GM19397 (cell line): ENCODE measurements at regions not wholly inside any gene's neighbourhood (a gene's known extent, or its start where the extent isn't known, plus 50 kb on each side); places are given as distances from the start of the nearest gene placed in this dataset.

Experiments used
- ATAC-seq: cut with Tn5 transposase; IDR thresholded peaks from one replicate; pipeline ENCODE4 v1.9.1; 2021; ENCODE audit warnings: mild to moderate bottlenecking, moderate library complexity; ENCODE audit not compliant: unreplicated experiment

DNA sequence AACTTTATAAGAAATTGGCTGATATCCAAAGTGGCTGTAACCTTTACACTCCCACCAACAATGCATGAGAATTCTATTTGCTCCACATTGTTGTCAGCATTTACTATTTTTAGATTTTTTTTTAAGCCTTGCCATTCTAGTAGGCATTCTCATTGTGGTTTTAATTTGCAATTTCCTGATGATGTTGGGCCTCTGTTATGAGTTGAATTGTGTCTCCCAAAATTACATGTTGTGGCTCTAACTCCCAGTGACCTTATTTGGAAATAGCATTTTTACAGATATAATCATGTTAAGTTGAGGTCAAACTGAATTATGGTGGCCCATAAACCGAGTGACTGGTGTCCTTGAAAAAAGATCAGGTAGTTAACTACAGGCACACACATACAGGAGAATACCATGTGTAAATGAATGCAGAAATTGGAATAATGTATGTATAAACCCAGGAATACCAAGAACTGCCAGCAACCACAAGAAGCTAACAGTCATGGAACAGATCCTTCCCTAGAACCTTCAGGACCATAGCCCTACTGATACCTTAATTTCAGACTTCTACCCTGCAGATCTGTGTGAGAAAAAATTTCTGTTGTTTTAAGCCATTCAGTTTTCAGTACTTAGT, 348.8 kb upstream of the DAB1 start:
- ATAC-seq, result no peak

DNA sequence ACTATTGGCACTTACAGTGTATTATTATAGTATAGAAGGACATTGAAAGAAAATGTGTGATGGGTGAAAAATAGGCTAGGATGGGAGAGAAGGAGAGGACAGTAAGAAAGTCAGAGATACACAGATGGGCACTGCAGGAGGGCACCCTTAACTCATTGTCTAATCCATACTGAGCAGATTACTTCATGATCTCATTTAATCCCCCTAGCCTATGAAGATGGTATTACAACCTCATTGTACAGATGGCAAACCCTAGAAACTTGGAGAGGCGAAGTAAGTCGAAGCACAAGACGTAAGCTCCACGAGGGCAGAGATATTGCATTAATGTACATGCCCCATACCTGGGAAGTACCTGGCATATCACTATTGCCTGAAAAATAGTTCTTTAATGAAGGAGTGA, 346.9 kb upstream of the DAB1 start:
- ATAC-seq, result no peak

DNA sequence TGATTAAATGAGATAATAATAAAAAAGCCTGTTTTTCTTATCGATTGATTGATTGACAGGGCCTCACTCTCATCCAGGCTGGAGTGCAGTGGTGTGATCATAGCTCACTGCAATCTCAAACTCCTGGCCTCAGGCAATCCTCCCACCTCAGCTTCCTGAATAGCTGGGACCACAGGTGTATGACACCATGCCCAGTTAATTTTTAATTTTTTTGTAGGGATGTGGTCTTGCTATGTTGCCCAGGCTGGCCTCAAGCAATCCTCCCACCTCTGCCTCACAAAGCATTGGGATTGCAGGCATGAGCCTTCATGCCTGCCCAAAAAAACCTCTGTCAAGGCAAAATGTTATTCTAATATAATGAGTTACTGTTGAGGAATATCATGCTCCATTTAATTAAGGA, 346.4 kb upstream of the DAB1 start:
- no peak for ATAC-seq

DNA sequence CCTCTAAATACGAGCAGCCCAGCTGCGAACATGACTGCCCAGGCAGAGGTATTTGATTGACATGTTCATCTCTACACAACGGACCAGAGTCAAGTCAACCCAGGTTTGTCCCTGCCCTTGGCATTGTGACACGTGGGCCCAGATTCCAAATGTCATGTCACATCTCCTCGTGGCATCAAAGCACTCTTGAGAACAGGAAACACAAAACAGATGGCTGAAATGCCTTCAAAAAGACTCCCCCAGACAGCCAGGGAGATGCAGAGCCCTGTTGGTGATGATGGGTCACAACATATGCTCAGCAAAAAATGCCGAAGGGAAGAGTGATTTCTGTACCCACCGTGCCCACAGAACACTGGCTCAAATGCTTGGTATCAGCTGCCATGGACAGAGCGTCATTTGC, 337.8 kb upstream of the DAB1 start:
- ATAC-seq, result no peak

DNA sequence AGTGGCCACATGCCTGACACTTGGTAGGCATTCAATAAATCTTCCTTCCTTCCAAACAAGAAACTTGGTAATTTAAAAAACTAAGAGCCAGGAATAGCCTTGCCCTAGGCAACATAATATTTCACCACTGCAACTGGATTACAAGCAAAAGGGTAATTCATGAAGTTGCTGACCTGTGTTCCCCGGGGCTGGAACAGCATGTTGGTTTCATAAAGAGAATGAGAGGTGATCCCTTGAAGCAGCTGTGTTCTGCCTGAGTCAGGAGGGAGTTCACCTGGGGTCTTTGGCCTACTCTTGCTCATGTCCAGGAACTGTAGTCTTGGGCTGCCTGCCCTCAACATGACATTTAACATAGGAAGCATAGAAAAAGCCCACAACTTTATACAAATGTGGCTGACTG, 329.0 kb upstream of the DAB1 start:
- no peak for ATAC-seq

DNA sequence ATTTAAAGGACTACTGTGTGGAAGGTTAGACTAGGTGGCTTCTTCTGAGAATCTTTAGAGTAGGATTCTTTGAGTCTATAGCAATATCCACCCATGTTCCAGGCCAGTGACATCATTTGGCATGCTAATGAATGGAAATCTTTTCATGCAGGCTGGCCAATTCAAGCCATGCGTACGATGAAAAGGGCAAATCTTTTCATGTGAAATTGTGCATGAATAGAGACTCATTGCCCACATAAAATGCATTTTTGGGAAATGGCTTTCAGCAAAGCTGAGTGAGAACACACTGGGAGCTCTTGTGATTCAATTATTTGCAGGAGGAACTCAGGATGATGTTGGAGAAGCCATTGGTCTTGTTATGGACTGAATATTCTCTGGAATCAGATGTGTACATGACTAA, 324.9 kb upstream of the DAB1 start:
- ATAC-seq, result no peak

DNA sequence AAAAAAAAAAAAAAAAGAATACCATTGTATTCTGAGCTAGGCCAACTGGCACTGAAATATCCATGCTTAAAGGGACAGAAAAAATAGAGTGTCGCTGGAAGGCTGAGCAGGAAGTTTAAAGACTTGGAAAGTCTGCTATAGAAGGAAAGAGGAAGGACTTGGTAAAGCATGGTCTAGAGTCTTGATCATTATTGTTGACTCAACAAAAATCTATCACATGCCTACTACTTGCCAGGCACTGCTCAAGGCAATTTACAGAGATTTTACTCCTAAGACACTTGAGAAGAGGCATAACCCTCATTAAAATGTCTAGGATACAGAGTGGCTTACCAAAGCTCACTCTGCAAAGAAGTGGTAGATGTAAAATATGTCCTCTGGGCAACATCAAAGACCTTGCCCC, 324.0 kb upstream of the DAB1 start:
- ATAC-seq, result no peak

DNA sequence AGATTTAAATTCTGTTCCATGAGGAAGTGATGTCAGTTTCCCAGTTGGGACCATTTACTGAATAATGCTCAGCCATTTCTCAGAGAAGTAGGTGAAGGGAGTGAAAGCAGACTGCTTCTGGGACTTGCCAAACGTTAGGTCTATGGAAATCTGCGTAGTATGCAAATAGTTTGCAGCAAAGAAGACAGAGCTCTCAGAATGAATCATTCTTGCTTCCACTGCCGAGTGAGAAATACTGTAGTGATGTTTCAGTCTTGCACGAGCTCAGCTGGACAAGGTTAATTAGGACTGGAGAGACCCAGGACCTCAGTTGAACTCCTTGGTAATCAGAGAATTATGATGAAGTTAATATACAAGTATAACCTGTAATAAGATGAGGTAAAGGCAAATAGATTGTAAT, 317.7 kb upstream of the DAB1 start:
- ATAC-seq, result no peak

DNA sequence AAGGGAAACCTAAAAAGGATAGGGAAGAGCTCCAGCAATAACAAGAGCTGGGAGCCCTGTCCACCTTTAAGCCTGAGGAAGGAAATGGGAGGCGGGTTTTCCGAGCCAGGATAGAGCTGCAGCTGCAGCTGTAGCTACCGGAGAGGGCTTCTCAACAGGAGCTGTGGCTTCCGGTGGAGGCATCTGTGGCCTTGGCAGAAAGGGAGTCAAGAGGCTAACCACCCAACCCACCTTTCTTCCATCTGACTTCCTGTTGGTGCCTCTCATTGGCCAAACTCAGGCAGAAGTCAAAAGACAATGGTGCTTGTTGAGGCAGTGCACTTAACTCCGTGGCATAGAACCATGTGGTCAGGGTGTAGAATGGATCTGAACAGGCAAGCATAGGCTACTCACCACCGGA, 313.1 kb upstream of the DAB1 start:
- no peak for ATAC-seq

DNA sequence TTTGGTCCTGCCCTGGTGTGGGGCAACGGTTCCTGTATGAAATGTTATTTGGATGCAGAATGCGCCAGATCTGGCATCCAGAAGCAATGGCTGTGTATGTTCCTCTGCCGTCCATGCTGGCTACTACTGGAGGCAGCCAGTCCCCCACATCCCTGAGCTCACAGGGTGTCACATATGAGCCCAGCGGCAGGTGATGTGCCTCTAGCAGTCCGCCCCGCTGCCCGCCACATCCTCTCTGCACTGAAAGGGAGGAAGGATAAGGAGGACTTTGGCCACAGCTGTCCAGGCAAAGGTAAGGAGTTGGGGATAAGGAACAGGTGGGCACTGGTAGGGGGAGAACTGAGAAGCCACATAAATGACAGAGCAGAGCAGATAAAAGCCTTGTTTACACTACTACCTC, 305.3 kb upstream of the DAB1 start:
- ATAC-seq, result no peak

DNA sequence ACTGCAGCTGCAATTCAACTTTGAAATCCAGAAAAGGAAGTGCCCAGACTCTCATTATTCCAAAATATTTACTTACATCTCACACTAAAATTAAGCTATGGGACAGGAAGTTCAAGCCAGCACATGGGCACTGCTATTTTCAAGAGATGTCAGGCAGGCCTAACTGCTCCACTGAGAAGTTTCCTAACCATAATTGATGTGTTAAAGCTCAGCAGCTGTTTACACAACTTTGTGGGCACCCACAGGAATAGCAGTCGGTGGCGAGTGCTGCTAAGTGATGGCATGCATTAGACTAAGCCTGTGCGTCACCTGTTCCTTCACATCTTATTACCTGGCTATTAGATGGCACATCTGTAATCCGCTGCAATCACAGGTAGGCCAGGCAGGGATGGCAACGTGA, 303.3 kb upstream of the DAB1 start:
- no peak for ATAC-seq

DNA sequence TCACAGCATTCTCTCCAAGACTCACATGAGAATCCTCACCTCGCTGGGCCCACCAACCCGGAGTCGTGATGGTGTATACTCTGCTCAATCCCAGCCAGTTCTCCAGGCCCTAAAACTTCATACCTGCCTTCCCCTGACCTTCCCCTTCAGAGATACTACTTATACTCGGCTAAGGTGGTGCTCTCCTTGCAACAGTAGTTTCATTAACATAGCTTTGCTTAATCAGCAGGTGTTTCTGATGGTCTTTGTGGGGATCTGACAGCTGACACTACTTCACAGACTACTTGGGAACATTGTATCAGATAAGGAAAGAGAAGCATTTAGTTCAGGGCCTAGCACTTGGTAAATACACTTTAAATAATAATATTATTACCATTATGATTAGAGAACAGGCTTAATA, 301.5 kb upstream of the DAB1 start:
- ATAC-seq, result no peak

DNA sequence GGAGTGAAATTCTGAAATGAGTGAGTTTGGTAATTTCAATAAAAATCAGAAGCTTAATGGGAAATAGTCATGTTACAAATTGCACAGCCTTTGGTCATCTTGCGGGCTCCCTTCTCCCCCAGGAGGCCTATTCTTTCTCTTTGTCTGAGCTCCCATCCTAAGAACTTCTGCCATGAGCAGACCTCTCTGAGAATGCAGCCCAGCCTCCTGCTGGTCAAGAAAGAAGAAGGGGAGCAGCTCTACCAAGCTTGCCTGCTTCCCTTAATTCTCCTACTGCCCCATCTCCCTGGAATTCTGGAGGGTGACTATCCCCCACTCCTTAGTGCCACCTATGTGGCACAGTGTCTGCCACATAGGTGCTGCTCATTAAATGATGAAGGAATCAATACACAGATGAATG, 300.7 kb upstream of the DAB1 start:
- no peak for ATAC-seq

DNA sequence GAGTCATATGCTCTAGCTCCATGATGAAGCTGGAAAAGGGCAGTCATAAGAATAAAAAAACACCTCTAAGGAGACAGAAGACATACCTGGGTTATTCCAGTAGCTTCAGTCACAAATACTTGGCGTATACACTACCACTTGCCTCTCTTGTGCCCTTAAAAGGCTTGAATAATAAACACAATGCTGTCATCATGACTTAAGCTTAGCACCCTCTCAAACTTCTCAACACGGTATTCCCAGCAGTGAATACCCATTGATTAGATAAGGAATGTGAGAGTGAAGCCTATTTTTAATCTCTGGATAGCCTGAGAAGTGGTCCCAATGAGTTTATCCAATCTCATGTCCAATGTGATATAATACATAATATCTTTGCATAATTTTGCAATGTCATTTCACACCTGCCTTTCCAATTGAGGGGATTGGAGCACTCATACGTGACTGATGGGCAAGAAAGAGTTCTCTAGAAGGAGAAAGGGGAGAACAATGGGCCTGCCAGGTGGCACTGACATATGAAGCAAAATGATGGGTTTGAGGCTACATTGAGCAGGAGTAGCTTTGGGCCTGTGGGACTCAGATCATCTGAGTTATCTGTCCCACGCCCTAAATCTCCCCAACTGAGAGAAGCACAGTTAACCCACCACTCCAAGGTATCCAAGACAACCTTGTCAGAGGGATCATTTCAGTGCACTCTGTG, 298.6 kb upstream of the DAB1 start:
- no peak for ATAC-seq

DNA sequence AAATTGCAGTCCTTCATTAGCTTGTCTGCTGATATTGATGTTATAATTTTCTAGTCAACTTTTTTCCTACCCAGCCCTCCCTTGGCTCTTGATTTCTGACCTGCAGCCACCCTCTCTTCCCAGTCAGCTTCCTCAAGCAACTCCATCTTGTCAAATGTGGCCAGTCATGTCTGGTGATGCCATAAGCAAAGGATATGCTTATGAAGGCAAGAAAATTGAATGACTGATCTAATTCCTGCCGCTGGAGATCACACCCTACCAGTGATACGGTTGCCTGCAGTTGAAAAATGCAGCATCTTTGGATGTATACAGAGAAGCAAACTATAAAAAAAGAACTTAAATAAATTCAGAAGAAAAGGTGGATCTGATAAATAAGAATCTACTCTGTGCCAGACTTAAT, 297.1 kb upstream of the DAB1 start:
- ATAC-seq, result no peak

DNA sequence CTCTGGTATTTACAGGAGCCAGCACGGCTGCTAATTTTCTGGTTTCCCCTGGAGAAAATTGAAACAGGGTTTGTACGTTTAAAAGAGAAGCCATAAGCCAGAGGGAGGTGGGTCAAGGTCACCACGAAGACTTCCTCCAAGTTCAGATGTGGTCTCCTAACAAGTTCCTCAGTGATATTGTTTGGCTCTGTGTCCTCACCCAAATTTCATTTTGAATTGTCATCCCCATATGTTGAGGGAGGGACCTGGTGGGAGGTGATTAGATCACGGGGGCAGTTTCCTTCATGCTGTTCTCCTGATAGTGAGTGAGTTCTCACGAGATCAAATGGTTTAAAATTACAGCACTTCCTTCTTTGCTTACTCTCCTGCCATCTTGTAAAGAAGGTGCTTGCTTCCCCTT, 295.4 kb upstream of the DAB1 start:
- no peak for ATAC-seq

DNA sequence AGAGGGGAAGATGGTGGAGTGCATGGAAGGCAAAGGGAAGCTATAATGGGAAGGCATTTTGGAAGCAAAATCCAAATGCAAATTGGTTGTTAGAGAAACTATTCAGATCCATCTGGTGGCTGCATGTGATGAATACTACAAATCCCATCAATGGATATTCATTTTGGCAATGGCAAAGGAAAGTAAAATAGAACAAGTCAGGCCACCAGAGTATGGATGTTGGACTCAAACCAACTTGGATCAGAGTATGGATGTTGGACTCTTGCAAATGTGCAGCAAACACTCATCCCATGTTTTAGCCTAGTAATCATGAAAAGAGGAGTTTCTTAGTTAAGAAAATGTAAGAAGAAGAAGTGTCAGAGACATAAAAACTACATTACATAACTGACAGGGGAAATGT, 289.6 kb upstream of the DAB1 start:
- ATAC-seq, result no peak

DNA sequence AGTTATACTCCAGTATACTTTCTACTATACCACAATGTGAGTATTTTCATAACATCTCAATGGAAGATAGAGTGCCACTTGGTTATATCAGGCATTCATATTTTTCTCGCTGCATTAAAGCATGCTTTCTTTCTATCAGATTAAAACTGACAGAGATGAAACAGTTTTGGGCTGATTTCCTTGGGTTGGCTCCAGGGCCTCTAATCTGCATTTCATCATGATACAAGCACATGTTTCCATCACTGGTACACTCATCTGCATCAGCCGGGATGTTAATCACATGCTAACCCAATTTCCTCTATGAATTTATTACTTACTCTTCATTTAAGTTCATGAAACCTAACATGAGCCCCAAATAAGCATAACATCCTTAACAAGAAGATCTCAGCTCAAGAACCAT, 289.0 kb upstream of the DAB1 start:
- no peak for ATAC-seq

DNA sequence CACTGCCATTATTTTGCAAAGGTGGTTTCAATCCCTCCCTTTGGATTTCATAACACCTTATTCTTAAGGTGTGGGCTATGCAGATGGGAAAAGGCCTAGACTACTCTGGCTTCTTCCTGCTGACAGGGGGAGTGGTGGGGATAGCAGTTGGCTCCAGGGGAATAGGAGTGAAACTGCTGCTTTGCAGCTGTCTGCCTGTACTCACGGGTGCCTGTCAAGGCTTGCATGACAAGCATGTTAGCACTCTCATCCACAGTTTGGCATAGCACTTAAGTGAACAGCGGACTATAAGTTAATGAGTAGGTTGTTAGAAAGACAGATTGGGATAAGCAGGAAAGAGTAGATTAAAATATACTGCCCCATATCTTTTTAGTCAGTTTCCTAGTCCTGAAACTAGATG, 287.5 kb upstream of the DAB1 start:
- no peak for ATAC-seq

DNA sequence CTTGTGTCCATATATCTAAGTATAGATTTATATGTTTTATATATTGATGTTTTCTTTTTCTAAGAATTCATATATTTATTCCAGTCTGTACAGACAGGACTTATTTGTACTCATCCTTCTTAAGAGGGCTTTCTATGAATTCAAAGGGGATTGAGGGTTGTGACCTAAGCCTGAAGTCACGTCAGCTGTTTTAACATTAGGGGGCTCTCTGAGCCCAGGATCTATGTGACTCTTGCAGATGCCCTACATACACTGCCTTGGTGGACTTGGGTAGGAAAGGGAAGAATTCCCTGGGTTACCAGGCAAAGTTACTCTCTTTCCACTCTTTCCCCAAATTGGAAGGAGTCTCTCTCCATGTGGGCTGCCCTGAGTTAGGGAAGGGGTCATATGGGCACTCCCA, 283.8 kb upstream of the DAB1 start:
- ATAC-seq, result no peak

DNA sequence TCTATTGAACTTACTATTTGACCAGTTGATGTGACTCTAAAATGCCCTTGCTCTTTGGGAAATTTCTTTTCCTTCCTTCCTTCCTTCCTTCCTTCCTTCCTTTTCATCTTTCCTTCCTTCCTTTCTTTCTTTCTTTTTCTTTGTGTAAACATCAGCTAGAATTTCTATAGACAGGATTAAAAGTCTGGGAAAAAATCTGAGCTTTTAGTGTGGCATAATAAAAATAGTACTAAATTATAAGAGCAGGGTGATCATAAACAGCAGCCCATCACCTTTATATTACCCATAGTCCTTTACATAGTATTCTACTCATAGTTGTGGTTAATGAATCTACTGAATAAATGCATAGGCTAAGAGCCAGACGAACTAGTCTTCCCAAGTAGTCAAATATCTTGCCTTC, 281.0 kb upstream of the DAB1 start:
- ATAC-seq, result no peak

DNA sequence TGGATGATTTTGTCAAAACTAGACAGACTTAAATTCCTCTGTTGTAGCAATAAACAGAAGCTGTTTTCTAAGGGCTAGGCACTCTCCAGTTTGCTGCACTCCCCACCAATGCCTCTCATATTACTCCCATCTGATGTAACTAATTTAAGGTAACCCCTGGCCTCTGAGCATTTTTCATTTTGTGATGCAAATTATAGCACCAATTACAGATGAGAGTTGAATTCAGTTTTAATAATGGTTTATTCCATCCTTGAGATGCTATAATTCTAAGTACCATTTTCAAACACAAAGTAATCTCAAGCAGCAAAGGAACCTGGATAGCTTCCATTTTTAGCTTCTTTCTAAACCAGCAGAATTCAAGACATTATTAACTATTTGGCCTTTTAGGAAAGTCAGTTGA, 280.4 kb upstream of the DAB1 start:
- no peak for ATAC-seq

DNA sequence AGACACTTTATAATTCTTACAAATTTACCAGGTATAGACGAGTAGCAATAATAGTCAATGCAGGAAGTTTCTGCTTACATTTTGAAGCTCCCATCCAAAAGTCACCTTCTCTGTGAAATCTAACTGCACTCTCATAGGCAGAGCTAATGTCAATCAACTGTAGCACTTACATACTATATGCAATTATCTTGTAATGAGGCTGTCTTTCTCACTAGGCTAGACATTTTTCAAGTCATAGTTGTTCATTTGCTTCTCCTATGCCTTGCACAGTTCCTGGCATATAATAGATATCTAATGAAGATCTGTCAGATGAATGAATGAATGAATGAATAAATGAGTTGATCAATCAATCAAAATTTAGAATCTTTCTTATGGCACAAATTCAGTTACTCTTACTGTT, 273.0 kb upstream of the DAB1 start:
- no peak for ATAC-seq
